ENCODE measurements at regions not wholly inside any gene's neighbourhood (a gene's known extent, or its start where the extent isn't known, plus 50 kb on each side); places are given as distances from the start of the nearest gene placed in this dataset.

- H3K4me3 ChIP-seq (replicated peaks in 1 of 3; ENCODE audit: low read depth in 2 of 3, low read length in 3 of 3), result no peak overlapping the region
- Mint-ChIP-seq H3K4me1 (no peaks in the 10 kb centered on the region), H3K27ac (no peak overlapping the region), H3K9me3 (peaks cover 3 to 18% (median 13%) of the 10 kb centered on the region in 7 donors), H3K36me3 (no peaks in the 10 kb centered on the region), H3K4me3 (no peak overlapping the region), H3K27me3 (ENCODE audit: low read depth in 3 of 3) (no peaks in the 10 kb centered on the region)
- no peak overlapping the region for H3K27ac ChIP-seq (ENCODE audit: low read depth in 1 of 2, low read length in 2 of 2)
- no peak for DNase-seq
- H3K9ac ChIP-seq (ENCODE audit: insufficient read depth, low read length, poor library complexity, severe bottlenecking), result no peak overlapping the region
- H3K4me1 ChIP-seq (ENCODE audit: control insufficient read depth in 1 of 2, insufficient read depth in 2 of 2, low read length in 2 of 2), result no peaks in the 10 kb centered on the region
- no peaks in the 10 kb centered on the region for H3K36me3 ChIP-seq (replicated peaks in 1 of 2; ENCODE audit: control insufficient read depth in 1 of 2, insufficient read depth in 2 of 2, low read length in 2 of 2)
- H4K20me1 ChIP-seq (ENCODE audit: insufficient read depth, low read length), result no peaks in the 10 kb centered on the region
- peaks cover 0 to 8% of the 10 kb centered on the region in 2 donors for H3K9me3 ChIP-seq (replicated peaks in 1 of 2; ENCODE audit: control insufficient read depth in 1 of 2, insufficient read depth in 1 of 2, low read length in 2 of 2)
- no peak overlapping the region for H3K4me2 ChIP-seq (replicated peaks; ENCODE audit: extremely low read depth, low read length, poor library complexity, severe bottlenecking)
- H3K27me3 ChIP-seq (ENCODE audit: control insufficient read depth in 2 of 2, insufficient read depth in 2 of 2, low read length in 2 of 2), result no peaks in the 10 kb centered on the region
- no peak overlapping the region for H2AFZ ChIP-seq (ENCODE audit: insufficient read depth, low read depth, low read length, poor library complexity, severe bottlenecking)
- no peaks in the 10 kb centered on the region for H3K79me2 ChIP-seq (ENCODE audit: insufficient read depth, low read length)
- no peak for TF ChIP-seq CTCF (IDR thresholded peaks at IDR 0.05)
- intact Hi-C loops (cut with micrococcal nuclease), result no loop called here
These were observed 181.0 kb upstream of the NPY start for GRCh38 chr7:24102988-24103387.

GRCh38 chr7:24108906-24109376 is 175.0 kb upstream of the NPY start:
- no peak overlapping the region for H3K27ac ChIP-seq (ENCODE audit: low read depth in 1 of 2, low read length in 2 of 2)
- WGBS (ENCODE audit: insufficient coverage), result 89% methylated on average over 1 of the region's 1 CpG
- Mint-ChIP-seq H3K4me1 (no peaks in the 10 kb centered on the region), H3K27me3 (ENCODE audit: low read depth in 3 of 3) (peaks cover 0 to 3% (median 2%) of the 10 kb centered on the region in 3 donors), H3K9me3 (peaks cover 0 to 6% (median 2%) of the 10 kb centered on the region in 7 donors), H3K27ac (no peak overlapping the region), H3K36me3 (no peaks in the 10 kb centered on the region), H3K4me3 (no peak overlapping the region)
- intact Hi-C loops (cut with micrococcal nuclease), result no loop called here
- no peaks in the 10 kb centered on the region for H3K27me3 ChIP-seq (ENCODE audit: control insufficient read depth in 2 of 2, insufficient read depth in 2 of 2, low read length in 2 of 2)
- no peak overlapping the region for H3K9ac ChIP-seq (ENCODE audit: insufficient read depth, low read length, poor library complexity, severe bottlenecking)
- TF ChIP-seq CTCF (IDR thresholded peaks at IDR 0.05), result no peak
- no peak overlapping the region for H3K4me2 ChIP-seq (replicated peaks; ENCODE audit: extremely low read depth, low read length, poor library complexity, severe bottlenecking)
- no peak overlapping the region for H3K4me3 ChIP-seq (replicated peaks in 1 of 3; ENCODE audit: low read depth in 2 of 3, low read length in 3 of 3)
- no peak overlapping the region for H2AFZ ChIP-seq (ENCODE audit: insufficient read depth, low read depth, low read length, poor library complexity, severe bottlenecking)
- no peaks in the 10 kb centered on the region for H4K20me1 ChIP-seq (ENCODE audit: insufficient read depth, low read length)
- no peaks in the 10 kb centered on the region for H3K79me2 ChIP-seq (ENCODE audit: insufficient read depth, low read length)
- H3K36me3 ChIP-seq (replicated peaks in 1 of 2; ENCODE audit: control insufficient read depth in 1 of 2, insufficient read depth in 2 of 2, low read length in 2 of 2), result no peaks in the 10 kb centered on the region
- no peaks in the 10 kb centered on the region for H3K4me1 ChIP-seq (ENCODE audit: control insufficient read depth in 1 of 2, insufficient read depth in 2 of 2, low read length in 2 of 2)
- DNase-seq, result no peak
- H3K9me3 ChIP-seq (replicated peaks in 1 of 2; ENCODE audit: control insufficient read depth in 1 of 2, insufficient read depth in 1 of 2, low read length in 2 of 2), result no peaks in the 10 kb centered on the region
